HL-60 (cell line): ENCODE measurements at regions not wholly inside any gene's neighbourhood (a gene's known extent, or its start where the extent isn't known, plus 50 kb on each side); places are given as distances from the start of the nearest gene placed in this dataset.

Source experiments
- DNase-seq, 2 experiments: peaks; one replicate each; pipeline ENCODE4 v3.0.0-alpha.2; 2010 to 2020; ENCODE audit warnings: low read depth in 1 of 2, low spot score in 1 of 2
- H3K27ac ChIP-seq: fragments of 250-450 bp; sonication (Bioruptor Pico); replicated peaks from 2 replicates; pipeline ENCODE4 v1.5.1; 2020; ENCODE audit warnings: mild to moderate bottlenecking, moderate library complexity
- H3K27me3 ChIP-seq: fragments of 250-450 bp; sonication (Bioruptor Pico); 2 replicates; pipeline ENCODE4 v1.5.1; 2021; ENCODE audit warnings: mild to moderate bottlenecking, moderate library complexity; ENCODE audit not compliant: insufficient read depth, poor library complexity, severe bottlenecking
- H3K4me3 ChIP-seq: replicated peaks from 2 replicates; pipeline ENCODE4 v1.5.1; 2011; ENCODE audit warnings: mild to moderate bottlenecking, control low read depth, low read length; ENCODE audit not compliant: insufficient read depth
- CTCF ChIP-seq: IDR thresholded peaks from one replicate; pipeline ENCODE4 v1.5.1; 2011; ENCODE audit warnings: low read length, control low read depth, inconsistent platforms; ENCODE audit not compliant: insufficient read depth
- GABPA ChIP-seq: IDR thresholded peaks from 2 replicates; pipeline ENCODE4 v1.6.1; 2012; ENCODE audit warnings: low read depth
- POLR2AphosphoS5 ChIP-seq: IDR thresholded peaks from 2 replicates; pipeline ENCODE4 v1.6.1; 2012; ENCODE audit warnings: low read depth
- SPI1 ChIP-seq: IDR thresholded peaks from 2 replicates; pipeline ENCODE4 v1.6.1; 2012; ENCODE audit warnings: low read depth, mild to moderate bottlenecking, borderline replicate concordance
- TF ChIP-seq, protein P1 (sequence below): IDR thresholded peaks from 2 replicates; pipeline ENCODE4 v1.6.1; 2012; ENCODE audit warnings: low read depth; ENCODE audit not compliant: insufficient replicate concordance

- no peak for DNase-seq
- no peak for TF ChIP-seq SPI1
- TF ChIP-seq, protein P1, sequence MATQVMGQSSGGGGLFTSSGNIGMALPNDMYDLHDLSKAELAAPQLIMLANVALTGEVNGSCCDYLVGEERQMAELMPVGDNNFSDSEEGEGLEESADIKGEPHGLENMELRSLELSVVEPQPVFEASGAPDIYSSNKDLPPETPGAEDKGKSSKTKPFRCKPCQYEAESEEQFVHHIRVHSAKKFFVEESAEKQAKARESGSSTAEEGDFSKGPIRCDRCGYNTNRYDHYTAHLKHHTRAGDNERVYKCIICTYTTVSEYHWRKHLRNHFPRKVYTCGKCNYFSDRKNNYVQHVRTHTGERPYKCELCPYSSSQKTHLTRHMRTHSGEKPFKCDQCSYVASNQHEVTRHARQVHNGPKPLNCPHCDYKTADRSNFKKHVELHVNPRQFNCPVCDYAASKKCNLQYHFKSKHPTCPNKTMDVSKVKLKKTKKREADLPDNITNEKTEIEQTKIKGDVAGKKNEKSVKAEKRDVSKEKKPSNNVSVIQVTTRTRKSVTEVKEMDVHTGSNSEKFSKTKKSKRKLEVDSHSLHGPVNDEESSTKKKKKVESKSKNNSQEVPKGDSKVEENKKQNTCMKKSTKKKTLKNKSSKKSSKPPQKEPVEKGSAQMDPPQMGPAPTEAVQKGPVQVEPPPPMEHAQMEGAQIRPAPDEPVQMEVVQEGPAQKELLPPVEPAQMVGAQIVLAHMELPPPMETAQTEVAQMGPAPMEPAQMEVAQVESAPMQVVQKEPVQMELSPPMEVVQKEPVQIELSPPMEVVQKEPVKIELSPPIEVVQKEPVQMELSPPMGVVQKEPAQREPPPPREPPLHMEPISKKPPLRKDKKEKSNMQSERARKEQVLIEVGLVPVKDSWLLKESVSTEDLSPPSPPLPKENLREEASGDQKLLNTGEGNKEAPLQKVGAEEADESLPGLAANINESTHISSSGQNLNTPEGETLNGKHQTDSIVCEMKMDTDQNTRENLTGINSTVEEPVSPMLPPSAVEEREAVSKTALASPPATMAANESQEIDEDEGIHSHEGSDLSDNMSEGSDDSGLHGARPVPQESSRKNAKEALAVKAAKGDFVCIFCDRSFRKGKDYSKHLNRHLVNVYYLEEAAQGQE = no peak
- no peak for TF ChIP-seq POLR2AphosphoS5
- TF ChIP-seq CTCF = no peak
- TF ChIP-seq GABPA = no peak
- Histone ChIP-seq H3K4me3 (no peak overlapping the region), H3K27ac (no peak overlapping the region), H3K27me3 (no peaks in the 10 kb centered on the region)
Observed at GRCh38 chr1:188154196-188154595, 1325.4 kb downstream of the PLA2G4A start.

- TF ChIP-seq POLR2AphosphoS5 (no peak), CTCF (no peak), GABPA (no peak)
- Histone ChIP-seq H3K27ac (no peak overlapping the region), H3K4me3 (no peak overlapping the region), H3K27me3 (no peaks in the 10 kb centered on the region)
- DNase-seq = no peak
Observed at GRCh38 chr1:188154761-188155160, 1326.0 kb downstream of the PLA2G4A start.

DNA sequence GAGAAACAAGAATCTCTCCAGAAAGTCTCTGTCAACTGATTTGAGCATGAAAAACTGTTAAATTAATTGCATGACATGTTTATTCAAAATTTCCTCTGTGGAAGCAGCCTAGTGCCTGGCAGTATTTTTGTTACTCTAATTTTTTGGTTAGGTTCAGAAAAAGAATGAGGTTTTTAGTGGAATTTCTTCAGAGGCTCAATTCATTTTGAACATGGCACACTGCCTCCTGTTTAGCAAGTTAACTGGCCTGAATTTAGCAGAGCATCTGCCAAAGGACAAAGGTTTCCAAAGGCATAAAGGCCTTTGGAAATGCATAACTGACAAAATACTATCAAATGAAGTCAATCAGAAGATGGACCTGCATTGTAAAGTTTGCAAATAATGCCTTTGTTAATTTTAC lies 1326.5 kb downstream of the PLA2G4A start:
- H3K27ac ChIP-seq = no peak overlapping the region
- H3K27me3 ChIP-seq = no peaks in the 10 kb centered on the region
- H3K4me3 ChIP-seq = no peak overlapping the region
- TF ChIP-seq GABPA (no peak), SPI1 (no peak), POLR2AphosphoS5 (no peak), CTCF (no peak)
- TF ChIP-seq, protein P1 = no peak
- no peak for DNase-seq

GRCh38 chr1:188164459-188164858 lies 1335.7 kb downstream of the PLA2G4A start:
- Histone ChIP-seq H3K4me3 (no peak overlapping the region), H3K27ac (no peak overlapping the region), H3K27me3 (no peaks in the 10 kb centered on the region)
- DNase-seq = no peak
- TF ChIP-seq, protein P1 = no peak
- TF ChIP-seq CTCF (no peak), POLR2AphosphoS5 (no peak), GABPA (no peak), SPI1 (no peak)
